GM21367 (cell line): ENCODE measurements at regions not wholly inside any gene's neighbourhood (a gene's known extent, or its start where the extent isn't known, plus 50 kb on each side); places are given as distances from the start of the nearest gene placed in this dataset.

Experiments
- ATAC-seq: cut with Tn5 transposase; IDR thresholded peaks from one replicate; pipeline ENCODE4 v1.9.1; 2021; ENCODE audit not compliant: unreplicated experiment

DNA sequence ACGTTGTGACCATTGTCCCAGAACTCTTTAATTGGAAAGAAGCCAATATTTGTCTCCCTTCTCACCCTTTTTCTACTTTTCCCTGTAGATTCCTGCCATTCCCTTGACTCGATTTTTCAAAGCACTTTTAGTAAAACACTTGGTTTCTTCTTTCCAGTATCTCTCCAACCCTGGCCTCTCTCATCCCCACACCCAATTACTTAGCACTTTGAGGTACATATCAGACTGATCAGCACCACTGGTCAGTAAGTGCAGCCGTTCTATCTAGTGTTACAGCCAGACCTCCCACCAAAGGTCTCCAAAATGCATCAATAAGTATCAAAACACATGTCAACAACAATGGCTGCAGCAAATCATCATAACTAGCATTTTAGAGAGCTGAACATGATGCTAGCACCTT lies 141.9 kb downstream of the BTG1 start:
- no peak for ATAC-seq

- no peak for ATAC-seq
Observed at GRCh38 chr12:92002673-92003382, 142.8 kb downstream of the BTG1 start.

- no peak for ATAC-seq
Observed at GRCh38 chr12:92002195-92002649, 143.4 kb downstream of the BTG1 start.

DNA sequence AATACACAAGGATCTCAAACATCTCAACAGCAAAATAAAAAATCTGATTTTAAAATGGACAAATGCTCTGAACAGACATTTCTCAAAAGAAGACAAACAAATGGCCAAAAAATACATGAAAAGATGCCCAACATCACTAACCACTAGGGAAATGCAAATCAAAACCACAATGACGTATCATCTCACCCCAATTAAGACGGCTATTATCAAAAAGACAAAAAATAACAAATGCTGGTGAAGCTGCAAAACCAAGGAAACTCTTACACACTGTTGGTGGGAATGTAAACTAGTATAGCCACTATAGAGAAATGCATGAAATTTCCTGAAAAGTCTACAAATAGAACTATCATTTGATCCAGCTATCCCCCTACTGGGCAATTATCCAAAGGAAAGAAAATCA lies 145.0 kb downstream of the BTG1 start:
- no peak for ATAC-seq

DNA sequence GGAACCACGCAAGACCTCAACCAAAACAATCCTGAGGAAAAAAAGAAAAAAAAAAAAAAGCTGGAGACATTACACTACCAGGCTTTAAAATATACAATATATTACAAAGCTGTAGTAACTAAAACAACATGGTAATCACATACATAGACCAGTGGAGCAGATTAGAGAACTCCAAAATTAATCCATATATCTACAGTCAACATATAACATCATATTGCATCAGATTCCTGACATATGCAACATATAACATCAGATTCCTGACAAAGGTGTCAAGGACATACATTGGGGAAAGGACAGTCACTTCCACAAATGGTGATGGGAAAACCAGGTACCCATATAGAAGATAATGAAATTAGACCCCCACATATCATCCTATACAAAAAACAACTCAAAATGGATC lies 145.8 kb downstream of the BTG1 start:
- no peak for ATAC-seq

DNA sequence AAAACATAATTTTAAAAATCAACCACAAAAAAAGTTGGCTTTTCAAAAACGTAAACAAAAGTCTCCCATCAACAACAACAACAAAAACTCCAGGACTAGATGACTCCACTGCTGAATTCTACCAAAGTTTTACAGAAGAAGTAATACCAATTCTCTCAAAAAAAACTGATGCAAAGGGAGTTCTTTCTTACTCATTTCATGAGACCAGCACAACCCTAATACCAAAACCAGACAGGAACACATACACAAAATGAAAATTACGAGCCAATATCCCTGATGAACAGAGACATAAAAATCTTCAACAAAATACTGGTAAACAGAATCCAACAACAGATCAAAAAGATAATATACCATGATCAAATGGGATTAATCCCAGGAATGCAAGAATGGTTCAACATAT lies 147.3 kb downstream of the BTG1 start:
- no peak for ATAC-seq

DNA sequence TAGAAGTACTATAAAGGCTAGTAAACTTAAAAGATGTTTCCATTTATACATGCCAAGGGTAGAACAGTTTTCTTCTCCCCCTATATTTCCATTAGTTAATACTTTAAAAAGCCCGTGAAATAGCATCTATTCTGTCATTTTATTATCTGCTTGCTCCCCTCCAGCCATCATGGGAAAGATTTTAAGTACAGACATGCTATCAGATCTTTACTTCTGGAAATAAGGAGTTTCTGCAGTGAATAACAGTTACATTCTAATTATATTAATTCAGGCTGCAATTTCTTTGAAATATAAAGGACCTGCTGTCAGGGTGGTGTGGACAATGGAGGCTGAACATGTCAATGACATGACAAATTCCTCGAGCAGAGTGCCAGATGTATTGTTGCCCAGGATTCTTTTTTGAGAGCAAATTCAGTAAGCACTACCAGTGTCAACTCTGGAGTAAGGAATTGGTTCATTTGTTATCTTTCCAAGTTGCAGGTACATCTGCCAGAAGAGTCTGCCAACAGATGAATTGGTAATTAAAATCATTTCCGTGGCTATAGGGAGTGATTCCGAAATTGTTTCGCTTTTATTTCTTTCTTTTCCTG lies 151.3 kb downstream of the BTG1 start:
- ATAC-seq: no peak

- no peak for ATAC-seq
Observed at GRCh38 chr12:91993287-91994017, 152.2 kb downstream of the BTG1 start.

DNA sequence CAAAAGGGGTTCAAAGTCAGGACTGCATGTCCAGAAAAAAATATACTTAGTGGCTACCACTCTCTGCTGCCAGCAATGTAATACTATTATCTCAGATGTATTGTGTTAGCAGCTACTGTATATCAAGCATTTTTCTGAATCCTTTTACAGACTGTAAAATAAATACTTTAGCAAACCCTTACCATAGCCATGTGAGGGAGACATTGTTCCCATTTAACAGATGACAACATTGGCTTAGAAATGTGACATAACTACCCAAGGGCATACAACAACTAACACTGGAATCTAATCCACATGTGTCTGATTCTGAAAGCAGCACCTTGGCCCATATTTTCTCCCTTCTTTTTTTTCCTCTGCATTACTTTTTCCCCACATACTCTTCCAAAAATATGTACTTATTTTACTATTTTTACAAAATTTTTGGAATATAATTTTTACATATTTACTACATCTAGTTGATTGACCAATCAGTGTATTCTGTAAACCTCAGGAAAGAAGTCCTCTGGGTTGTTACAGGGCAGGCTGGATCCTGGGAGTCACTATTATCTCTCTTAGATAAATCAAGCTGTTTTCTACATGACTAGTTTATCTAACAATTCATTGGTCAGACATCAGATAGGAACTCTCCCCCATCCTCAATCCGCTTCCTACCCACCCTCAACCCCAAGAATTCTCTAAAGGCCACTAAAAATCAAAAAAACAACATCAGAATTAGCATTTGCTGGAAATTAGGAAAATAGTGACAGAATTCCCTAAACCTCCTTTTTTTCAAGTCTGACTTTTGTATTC lies 154.1 kb downstream of the BTG1 start:
- ATAC-seq: no peak

GRCh38 chr12:91990525-91990924 lies 155.1 kb downstream of the BTG1 start:
- ATAC-seq: no peak

- no peak for ATAC-seq
Observed at GRCh38 chr12:91989143-91989542, 156.5 kb downstream of the BTG1 start.

DNA sequence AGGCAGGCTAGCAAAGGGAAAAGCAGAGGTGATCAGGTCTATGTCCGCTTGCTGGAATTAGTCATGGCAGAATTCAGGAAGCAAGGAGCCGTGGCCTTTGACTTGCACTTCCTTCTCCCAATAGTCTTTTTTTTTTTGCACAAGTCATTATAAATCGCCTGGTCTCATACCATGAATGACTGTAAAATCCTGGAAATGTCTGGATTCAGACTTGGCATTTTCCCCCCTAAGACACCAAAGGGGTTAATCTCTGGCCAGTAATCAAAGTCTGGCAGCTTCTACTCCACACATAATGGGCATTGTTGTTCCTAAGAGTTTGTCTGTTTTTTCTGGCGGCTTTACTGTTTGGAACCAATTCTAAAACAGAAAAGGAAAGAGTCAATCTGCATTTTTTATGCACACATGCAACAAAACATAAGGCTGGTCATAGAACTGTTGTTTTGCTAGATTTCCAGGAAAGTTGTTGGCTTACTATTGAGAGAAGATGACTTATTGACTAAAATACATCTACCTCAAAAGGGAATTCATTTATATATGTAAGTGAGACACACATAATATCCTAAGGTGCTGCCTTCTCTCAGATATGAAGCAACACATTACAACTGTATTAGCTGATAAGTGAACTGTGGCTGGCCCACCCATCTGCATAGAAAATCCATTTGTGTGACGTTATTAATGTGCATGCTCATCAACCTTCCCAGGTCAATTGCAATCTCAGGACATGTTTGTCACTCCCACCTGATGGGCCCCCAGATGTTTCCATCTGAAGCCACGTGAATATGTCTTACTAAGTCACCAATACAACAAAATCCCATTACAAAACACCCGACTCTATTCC lies 157.3 kb downstream of the BTG1 start:
- no peak for ATAC-seq

DNA sequence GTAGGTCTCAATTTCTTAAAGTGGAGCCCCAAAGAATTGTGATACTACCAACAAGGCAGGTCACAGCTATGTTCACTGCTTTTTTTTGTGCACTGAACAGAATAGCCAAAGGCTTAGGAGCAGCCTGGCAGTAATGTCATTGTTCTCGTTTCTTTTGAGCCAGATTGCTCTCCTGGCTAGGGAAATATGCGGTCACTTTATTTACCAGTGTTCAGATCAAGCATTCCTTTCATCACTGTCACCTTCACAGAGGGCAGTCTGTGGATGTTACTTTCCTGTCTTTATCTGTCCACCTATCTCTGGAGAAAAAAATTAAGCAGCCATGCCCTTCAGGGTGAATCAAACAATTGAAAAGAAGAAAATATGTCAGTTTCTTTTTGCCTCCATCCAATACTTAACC lies 159.6 kb downstream of the BTG1 start:
- no peak for ATAC-seq

DNA sequence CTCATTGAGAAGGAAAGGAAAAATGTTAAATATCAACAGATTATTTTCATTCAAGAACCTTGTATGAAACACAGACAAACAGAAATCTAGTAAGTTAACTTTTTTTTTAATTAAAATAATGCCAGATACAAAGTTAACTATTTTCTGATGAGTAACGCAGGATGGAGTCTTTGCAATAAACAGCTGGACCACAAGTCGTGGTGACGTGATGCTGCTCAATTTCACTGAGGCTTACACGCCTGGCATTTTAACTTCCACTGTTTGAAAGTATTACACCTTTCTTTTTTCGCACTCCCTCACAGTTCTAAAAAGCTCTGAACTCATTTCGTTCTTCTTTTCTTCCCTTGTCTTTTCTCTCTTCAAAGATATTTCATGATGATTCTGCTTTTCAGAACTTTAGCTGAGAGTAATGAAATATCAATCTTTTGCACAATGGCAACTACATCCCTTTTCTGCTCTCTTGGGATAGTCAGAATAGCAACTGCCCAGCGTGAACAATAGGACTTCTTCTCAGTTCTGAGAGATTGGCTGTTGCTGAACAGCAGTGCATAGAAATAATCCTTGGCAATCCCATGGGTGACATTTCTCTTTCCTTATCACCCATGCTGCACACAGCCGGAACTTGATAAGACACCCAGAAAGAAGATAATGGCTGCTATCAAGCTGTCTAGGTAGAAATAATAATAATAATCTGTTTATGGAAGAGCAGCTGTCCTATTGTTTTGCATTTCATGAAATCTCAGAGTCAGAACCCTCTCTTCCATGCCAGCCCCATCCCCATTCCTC lies 160.5 kb downstream of the BTG1 start:
- ATAC-seq: no peak

- no peak for ATAC-seq
Observed at GRCh38 chr12:91984556-91984955, 161.1 kb downstream of the BTG1 start.

- no peak for ATAC-seq
Observed at GRCh38 chr12:91983935-91984334, 161.7 kb downstream of the BTG1 start.

- ATAC-seq: no peak
Observed at GRCh38 chr12:91982946-91983345, 162.7 kb downstream of the BTG1 start.

DNA sequence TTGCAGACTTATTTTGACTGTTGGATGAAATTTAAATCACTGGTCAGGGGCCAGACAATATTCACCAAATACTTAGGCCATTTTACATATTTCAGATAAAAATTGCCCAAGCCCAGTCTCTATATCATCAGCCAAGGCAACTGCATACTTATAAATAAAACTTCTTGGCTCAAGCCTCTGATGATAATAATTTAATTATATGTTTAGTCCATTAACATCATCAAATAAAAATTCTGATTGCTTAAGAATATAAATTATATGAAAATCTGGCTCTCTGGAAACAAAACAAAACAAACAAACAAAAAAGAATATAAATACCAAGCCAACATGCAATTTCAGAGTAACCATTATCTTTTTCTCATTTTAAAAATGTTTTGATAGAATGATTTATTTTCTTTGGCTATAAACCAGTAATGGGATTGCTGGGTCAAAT lies 165.2 kb downstream of the BTG1 start:
- ATAC-seq: no peak

DNA sequence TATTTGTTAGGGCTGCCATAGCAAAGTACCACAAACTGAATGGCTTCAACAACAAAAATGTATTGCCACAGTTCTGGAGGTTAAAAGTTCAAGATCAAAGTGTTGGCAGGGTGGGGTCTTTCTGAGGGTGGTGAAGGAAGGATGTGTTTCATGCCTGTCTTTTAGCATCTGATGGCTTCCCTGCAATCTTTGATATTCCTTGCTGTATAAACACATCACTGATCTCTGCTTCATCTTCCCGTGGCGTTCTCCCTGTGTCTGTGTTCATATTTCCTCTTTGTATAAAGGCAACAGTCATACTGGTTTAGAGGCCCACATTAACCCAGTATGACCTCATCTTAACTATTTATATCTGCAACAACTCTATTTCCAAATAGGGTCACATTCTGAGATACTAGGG lies 167.5 kb downstream of the BTG1 start:
- ATAC-seq: no peak

GRCh38 chr12:91975891-91976290 lies 169.8 kb downstream of the BTG1 start:
- no peak for ATAC-seq
